Keratinocyte (primary cell): ENCODE measurements at regions not wholly inside any gene's neighbourhood (a gene's known extent, or its start where the extent isn't known, plus 50 kb on each side); places are given as distances from the start of the nearest gene placed in this dataset.

Source experiments
- DNase-seq: peaks from one replicate; pipeline ENCODE4 v3.0.0-alpha.2; 2011; ENCODE audit warnings: low read depth, missing footprints, low spot score
- FAIRE-seq: peaks from 2 replicates; lab custom pipeline; 2011; peaks lifted over from hg19 to GRCh38; lab: Jason Lieb, UNC
- H2AFZ ChIP-seq: 2 replicates; pipeline ENCODE4 v1.6.0; 2012; ENCODE audit warnings: low read length, control low read depth, inconsistent platforms; ENCODE audit not compliant: control insufficient read depth
- H3K27ac ChIP-seq: 2 replicates; pipeline ENCODE4 v1.5.1; 2011; ENCODE audit warnings: low read length; ENCODE audit not compliant: control insufficient read depth, insufficient read depth
- H3K27me3 ChIP-seq: 3 replicates; pipeline ENCODE4 v1.6.0; 2011; ENCODE audit warnings: low read length; ENCODE audit not compliant: control insufficient read depth, insufficient read depth; ENCODE audit errors: extremely low read depth
- H3K36me3 ChIP-seq, 2 experiments: 2 replicates in 1 of 2; 3 replicates in 1 of 2; pipeline ENCODE4 v1.5.1; 2011; ENCODE audit warnings: low read length in 2 of 2, mild to moderate bottlenecking in 1 of 2; ENCODE audit not compliant: control insufficient read depth in 2 of 2, insufficient read depth in 2 of 2; ENCODE audit errors: extremely low read depth in 1 of 2
- H3K4me1 ChIP-seq: 3 replicates; pipeline ENCODE4 v1.5.1; 2011; ENCODE audit warnings: low read length; ENCODE audit not compliant: control insufficient read depth, insufficient read depth; ENCODE audit errors: extremely low read depth
- H3K4me2 ChIP-seq: 3 replicates; pipeline ENCODE4 v1.6.0; 2011; ENCODE audit warnings: low read depth, low read length; ENCODE audit not compliant: control insufficient read depth, insufficient read depth; ENCODE audit errors: extremely low read depth
- H3K4me3 ChIP-seq, 3 experiments: fragments of 200-600 bp in 1 of 3; sonication (generic) in 1 of 3; 2 replicates in 2 of 3; 3 replicates in 1 of 3; pipeline ENCODE4 v1.5.1; 2011 to 2016; ENCODE audit warnings: low read length in 3 of 3, mild to moderate bottlenecking in 3 of 3, control low read depth in 2 of 3, inconsistent platforms in 1 of 3, low read depth in 1 of 3, mixed read lengths in 1 of 3, mixed run types in 1 of 3, moderate library complexity in 1 of 3; ENCODE audit not compliant: control insufficient read depth in 2 of 3, insufficient read depth in 2 of 3; ENCODE audit errors: extremely low read depth in 1 of 3
- H3K79me2 ChIP-seq: 2 replicates; pipeline ENCODE4 v1.6.0; 2012; ENCODE audit warnings: low read length; ENCODE audit not compliant: control insufficient read depth, insufficient read depth
- H3K9ac ChIP-seq: 3 replicates; pipeline ENCODE4 v1.6.0; 2011; ENCODE audit warnings: low read length; ENCODE audit not compliant: control insufficient read depth, insufficient read depth; ENCODE audit errors: extremely low read depth
- H3K9me1 ChIP-seq: 3 replicates; pipeline ENCODE4 v1.6.0; 2011; ENCODE audit warnings: low read length; ENCODE audit not compliant: control insufficient read depth, insufficient read depth; ENCODE audit errors: extremely low read depth
- H3K9me3 ChIP-seq: 2 replicates; pipeline ENCODE4 v1.5.1; 2012; ENCODE audit warnings: low read depth, low read length; ENCODE audit not compliant: control insufficient read depth
- H4K20me1 ChIP-seq: 3 replicates; pipeline ENCODE4 v1.6.0; 2011; ENCODE audit warnings: low read length; ENCODE audit not compliant: control insufficient read depth, insufficient read depth; ENCODE audit errors: extremely low read depth
- EZH2 ChIP-seq: IDR thresholded peaks from one replicate; pipeline ENCODE4 v1.6.1; 2012; ENCODE audit warnings: inconsistent platforms, mild to moderate bottlenecking, low read length, moderate library complexity
- dilution Hi-C: fragments of 300-500 bp; cut with MboI; formaldehyde crosslinking; loops from one replicate; pipeline ENCODE4 v1.7.0; 2020; ENCODE audit warnings: low sequenced_read_pairs; ENCODE audit not compliant: extremely low pct_ligation_motif_present
- TF ChIP-seq, protein P1 (sequence below), 3 experiments: IDR thresholded peaks in 1 of 3; conservative IDR thresholded peaks in 1 of 3; optimal IDR thresholded peaks in 1 of 3; 2 replicates in 2 of 3; 3 replicates in 1 of 3; pipeline versions ENCODE3 to v1.5.1; 2011; ENCODE audit warnings: low read length in 3 of 3, mild to moderate bottlenecking in 3 of 3, moderate library complexity in 2 of 3, control low read depth in 1 of 3, inconsistent platforms in 1 of 3; ENCODE audit not compliant: insufficient read depth in 2 of 3; ENCODE audit errors: extremely low read depth in 1 of 3

DNA sequence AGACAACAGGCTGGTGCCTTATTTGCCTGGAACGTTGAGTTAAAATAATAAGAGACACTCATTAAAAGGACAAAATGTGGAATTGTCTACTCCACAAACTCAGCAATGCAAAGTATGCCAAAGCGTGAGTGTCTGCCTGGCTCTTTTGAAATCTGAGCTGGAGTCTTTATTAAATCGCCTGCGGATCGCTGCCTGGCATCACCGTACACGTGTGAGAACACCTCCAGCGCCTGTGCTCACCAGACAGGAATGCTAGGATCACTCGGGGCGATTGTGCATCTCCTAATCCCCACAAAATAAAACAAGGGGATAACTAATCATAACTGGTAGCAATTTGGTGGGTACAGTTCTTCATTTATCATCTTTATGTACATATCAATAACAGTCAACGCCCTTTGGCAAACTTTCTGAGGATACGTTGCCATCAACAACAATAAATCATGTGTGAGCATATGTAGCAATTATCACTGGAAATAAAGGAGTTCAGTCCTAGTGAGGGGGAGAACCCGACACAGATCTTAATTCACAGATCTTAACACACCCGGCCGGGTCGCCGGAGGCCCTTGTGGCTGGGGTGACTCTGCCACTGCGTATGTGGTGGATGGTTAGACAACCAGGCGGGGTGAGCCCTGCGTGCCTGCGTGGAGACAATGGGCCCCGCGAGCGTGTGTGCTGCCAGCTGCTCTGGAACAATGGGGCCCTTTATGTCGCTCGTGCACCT is 284.9 kb upstream of the IRX1 start:
- Histone ChIP-seq H3K4me3 (peak overlapping the region in 2 of 3 experiments; percentile 48 to 49), H2AFZ (peak overlapping the region; percentile 72), H3K9ac (peak overlapping the region; percentile 89), H3K4me2 (peak overlapping the region; percentile 93), H3K79me2 (no peaks in the 10 kb centered on the region), H3K36me3 (no peaks in the 10 kb centered on the region), H3K27ac (peak overlapping the region; percentile 98), H4K20me1 (no peaks in the 10 kb centered on the region), H3K4me1 (peaks cover 41% of the 10 kb centered on the region), H3K9me3 (peaks cover 9% of the 10 kb centered on the region), H3K9me1 (no peaks in the 10 kb centered on the region), H3K27me3 (no peaks in the 10 kb centered on the region)
- DNase-seq (peak; percentile 87), FAIRE-seq (peak; percentile 90)
- no peak for TF ChIP-seq EZH2
- TF ChIP-seq, protein P1, sequence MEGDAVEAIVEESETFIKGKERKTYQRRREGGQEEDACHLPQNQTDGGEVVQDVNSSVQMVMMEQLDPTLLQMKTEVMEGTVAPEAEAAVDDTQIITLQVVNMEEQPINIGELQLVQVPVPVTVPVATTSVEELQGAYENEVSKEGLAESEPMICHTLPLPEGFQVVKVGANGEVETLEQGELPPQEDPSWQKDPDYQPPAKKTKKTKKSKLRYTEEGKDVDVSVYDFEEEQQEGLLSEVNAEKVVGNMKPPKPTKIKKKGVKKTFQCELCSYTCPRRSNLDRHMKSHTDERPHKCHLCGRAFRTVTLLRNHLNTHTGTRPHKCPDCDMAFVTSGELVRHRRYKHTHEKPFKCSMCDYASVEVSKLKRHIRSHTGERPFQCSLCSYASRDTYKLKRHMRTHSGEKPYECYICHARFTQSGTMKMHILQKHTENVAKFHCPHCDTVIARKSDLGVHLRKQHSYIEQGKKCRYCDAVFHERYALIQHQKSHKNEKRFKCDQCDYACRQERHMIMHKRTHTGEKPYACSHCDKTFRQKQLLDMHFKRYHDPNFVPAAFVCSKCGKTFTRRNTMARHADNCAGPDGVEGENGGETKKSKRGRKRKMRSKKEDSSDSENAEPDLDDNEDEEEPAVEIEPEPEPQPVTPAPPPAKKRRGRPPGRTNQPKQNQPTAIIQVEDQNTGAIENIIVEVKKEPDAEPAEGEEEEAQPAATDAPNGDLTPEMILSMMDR (optimal IDR thresholded peaks at IDR 0.05 in 1 of 3, IDR thresholded peaks at IDR 0.05 in 1 of 3, conservative IDR thresholded peaks at IDR 0.05 in 1 of 3; ENCODE audit: extremely low read depth in 1 of 3, insufficient read depth in 2 of 3, low read length in 3 of 3) = no peak
- dilution Hi-C loops = no loop called here

DNA sequence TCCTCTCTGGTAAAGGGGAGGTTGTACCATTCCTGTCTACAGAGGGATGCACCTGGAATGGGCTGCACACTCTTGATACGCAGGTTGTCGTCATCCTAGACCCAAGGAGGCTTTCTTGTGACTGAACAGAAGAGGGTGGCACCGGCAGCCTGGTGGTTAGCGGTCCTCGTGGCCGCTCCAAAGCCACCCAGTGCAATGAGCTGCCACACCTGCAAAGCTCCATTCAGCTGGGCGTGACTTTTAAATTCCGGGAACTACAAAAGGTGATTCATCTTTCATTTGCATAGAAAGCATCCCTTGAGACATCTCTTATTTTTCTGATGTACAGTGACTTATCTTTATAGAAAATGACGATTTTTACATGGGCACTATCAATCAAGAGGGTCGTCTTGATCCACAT is 286.1 kb upstream of the IRX1 start:
- peak overlapping the region; percentile 93 for H3K4me2 ChIP-seq
- peaks cover 9% of the 10 kb centered on the region for H3K9me3 ChIP-seq
- FAIRE-seq = peak; percentile 65
- H3K9ac ChIP-seq = peak overlapping the region; percentile 89
- peak overlapping the region; percentile 10 for H2AFZ ChIP-seq
- H3K36me3 ChIP-seq = no peaks in the 10 kb centered on the region
- peaks cover 41% of the 10 kb centered on the region for H3K4me1 ChIP-seq
- DNase-seq = no peak
- TF ChIP-seq, protein P1 (optimal IDR thresholded peaks at IDR 0.05 in 1 of 3, IDR thresholded peaks at IDR 0.05 in 1 of 3, conservative IDR thresholded peaks at IDR 0.05 in 1 of 3; ENCODE audit: extremely low read depth in 1 of 3, insufficient read depth in 2 of 3, low read length in 3 of 3) = no peak
- TF ChIP-seq EZH2 = no peak
- H3K9me1 ChIP-seq = no peaks in the 10 kb centered on the region
- H4K20me1 ChIP-seq = no peaks in the 10 kb centered on the region
- no peaks in the 10 kb centered on the region for H3K27me3 ChIP-seq
- peak overlapping the region; percentile 98 for H3K27ac ChIP-seq
- dilution Hi-C loops = no loop called here
- H3K79me2 ChIP-seq = no peaks in the 10 kb centered on the region
- no peak overlapping the region for H3K4me3 ChIP-seq
